ENCODE measurements at regions not wholly inside any gene's neighbourhood (a gene's known extent, or its start where the extent isn't known, plus 50 kb on each side); places are given as distances from the start of the nearest gene placed in this dataset.

DNA sequence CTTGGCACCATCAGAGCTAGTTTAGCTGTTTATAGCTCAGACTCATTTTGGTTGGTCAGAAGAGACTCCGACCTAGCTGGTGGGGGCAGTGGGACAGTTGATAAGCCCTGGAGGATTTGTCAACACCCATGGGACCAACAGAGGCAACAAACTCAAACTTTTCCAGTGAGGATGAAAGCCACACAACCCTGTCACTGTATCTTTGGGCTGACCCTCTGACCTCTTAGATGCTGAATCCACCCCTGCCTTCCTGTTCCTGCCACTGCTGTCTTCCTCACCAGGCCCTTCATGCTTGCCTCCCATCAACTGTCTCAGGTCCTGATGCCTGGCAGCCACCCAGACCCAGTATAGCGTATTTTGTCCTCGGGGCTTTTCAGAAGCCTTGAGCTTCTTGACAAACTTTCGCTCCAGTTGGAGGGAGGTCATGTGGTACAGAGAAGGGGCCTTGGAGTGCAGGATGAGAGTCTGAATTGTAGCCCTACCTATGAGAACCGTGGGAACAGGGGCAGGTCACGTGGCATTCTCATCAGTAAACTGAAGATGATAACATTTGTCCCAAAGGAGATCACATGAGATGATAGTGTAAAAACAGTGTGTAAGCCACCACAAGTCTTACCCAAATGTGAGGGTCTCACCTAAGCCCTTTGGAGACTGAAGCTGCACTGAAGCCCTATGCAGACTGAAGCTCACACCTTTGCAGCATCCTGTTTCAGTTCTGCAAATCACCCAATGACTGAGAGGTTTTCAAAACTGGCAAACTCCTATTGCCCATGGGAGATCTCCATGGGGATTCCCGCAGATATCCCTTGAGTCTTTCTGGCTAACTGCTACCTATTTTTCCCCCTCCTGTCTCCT is 72.0 kb upstream of the F13A1 start:
- no peak overlapping the region for H3K4me3 Mint-ChIP-seq
- no peaks in the 10 kb centered on the region for H3K36me3 Mint-ChIP-seq
- DNase-seq (ENCODE audit: low spot score): no peak
- CTCF ChIA-PET: no interaction called here
- ATAC-seq: no peak
- POLR2A ChIA-PET: no interaction called here
- H3K27ac Mint-ChIP-seq: no peak overlapping the region
- H3K4me1 Mint-ChIP-seq: peaks cover 4% of the 10 kb centered on the region; the same call in 1 of the 2 replicates
- TF ChIP-seq, protein P1, sequence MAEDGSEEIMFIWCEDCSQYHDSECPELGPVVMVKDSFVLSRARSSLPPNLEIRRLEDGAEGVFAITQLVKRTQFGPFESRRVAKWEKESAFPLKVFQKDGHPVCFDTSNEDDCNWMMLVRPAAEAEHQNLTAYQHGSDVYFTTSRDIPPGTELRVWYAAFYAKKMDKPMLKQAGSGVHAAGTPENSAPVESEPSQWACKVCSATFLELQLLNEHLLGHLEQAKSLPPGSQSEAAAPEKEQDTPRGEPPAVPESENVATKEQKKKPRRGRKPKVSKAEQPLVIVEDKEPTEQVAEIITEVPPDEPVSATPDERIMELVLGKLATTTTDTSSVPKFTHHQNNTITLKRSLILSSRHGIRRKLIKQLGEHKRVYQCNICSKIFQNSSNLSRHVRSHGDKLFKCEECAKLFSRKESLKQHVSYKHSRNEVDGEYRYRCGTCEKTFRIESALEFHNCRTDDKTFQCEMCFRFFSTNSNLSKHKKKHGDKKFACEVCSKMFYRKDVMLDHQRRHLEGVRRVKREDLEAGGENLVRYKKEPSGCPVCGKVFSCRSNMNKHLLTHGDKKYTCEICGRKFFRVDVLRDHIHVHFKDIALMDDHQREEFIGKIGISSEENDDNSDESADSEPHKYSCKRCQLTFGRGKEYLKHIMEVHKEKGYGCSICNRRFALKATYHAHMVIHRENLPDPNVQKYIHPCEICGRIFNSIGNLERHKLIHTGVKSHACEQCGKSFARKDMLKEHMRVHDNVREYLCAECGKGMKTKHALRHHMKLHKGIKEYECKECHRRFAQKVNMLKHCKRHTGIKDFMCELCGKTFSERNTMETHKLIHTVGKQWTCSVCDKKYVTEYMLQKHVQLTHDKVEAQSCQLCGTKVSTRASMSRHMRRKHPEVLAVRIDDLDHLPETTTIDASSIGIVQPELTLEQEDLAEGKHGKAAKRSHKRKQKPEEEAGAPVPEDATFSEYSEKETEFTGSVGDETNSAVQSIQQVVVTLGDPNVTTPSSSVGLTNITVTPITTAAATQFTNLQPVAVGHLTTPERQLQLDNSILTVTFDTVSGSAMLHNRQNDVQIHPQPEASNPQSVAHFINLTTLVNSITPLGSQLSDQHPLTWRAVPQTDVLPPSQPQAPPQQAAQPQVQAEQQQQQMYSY (CRISPR knock-in tag; IDR thresholded peaks at IDR 0.05): no peak
- no peak for TF ChIP-seq ZNF396 (CRISPR knock-in tag; IDR thresholded peaks at IDR 0.05; ENCODE audit: borderline replicate concordance)
- TF ChIP-seq, protein P2, sequence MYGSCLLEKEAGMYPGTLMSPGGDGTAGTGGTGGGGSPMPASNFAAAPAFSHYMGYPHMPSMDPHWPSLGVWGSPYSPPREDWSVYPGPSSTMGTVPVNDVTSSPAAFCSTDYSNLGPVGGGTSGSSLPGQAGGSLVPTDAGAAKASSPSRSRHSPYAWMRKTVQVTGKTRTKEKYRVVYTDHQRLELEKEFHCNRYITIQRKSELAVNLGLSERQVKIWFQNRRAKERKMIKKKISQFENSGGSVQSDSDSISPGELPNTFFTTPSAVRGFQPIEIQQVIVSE (CRISPR knock-in tag; IDR thresholded peaks at IDR 0.05; ENCODE audit: borderline replicate concordance): no peak
- TF ChIP-seq IRF2 (CRISPR knock-in tag; IDR thresholded peaks at IDR 0.05; ENCODE audit: borderline replicate concordance, low read depth): no peak
- TF ChIP-seq, protein P3, sequence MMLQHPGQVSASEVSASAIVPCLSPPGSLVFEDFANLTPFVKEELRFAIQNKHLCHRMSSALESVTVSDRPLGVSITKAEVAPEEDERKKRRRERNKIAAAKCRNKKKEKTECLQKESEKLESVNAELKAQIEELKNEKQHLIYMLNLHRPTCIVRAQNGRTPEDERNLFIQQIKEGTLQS (CRISPR knock-in tag; conservative IDR thresholded peaks at IDR 0.05): no peak
- TF ChIP-seq, protein P4, sequence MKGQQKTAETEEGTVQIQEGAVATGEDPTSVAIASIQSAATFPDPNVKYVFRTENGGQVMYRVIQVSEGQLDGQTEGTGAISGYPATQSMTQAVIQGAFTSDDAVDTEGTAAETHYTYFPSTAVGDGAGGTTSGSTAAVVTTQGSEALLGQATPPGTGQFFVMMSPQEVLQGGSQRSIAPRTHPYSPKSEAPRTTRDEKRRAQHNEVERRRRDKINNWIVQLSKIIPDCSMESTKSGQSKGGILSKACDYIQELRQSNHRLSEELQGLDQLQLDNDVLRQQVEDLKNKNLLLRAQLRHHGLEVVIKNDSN (CRISPR knock-in tag; IDR thresholded peaks at IDR 0.05): no peak
- TF ChIP-seq, protein P5, sequence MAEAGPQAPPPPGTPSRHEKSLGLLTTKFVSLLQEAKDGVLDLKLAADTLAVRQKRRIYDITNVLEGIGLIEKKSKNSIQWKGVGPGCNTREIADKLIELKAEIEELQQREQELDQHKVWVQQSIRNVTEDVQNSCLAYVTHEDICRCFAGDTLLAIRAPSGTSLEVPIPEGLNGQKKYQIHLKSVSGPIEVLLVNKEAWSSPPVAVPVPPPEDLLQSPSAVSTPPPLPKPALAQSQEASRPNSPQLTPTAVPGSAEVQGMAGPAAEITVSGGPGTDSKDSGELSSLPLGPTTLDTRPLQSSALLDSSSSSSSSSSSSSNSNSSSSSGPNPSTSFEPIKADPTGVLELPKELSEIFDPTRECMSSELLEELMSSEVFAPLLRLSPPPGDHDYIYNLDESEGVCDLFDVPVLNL (CRISPR knock-in tag; IDR thresholded peaks at IDR 0.05; ENCODE audit: borderline replicate concordance, low read depth): no peak
- no peak for TF ChIP-seq ELF4 (CRISPR knock-in tag; IDR thresholded peaks at IDR 0.05; ENCODE audit: low read depth)
- TF ChIP-seq CREB1 (CRISPR knock-in tag; IDR thresholded peaks at IDR 0.05): no peak
- H3K9me3 Mint-ChIP-seq: no peaks in the 10 kb centered on the region
- no peaks in the 10 kb centered on the region for H3K27me3 Mint-ChIP-seq (ENCODE audit: low read depth)

DNA sequence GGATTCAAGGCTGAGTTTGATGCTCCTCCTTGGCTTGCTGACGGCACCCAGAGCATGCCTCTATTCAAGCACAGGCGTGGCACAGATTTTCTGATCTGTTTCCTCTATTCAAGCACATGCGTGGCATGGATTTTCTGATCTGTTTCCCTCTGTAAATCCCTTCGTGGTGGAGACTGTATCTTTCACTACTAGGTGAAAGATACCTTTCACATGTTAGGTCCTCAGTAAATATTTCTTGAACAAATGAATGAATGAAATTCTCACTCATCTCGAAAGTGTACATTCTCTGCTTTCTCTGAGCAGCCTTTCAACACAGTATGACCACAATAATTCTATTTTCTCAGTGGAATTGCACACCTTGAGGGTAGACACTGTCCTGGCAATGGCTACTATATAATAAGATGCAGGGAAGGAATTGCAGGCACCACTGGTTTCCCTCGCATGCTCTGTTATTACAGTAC is 72.6 kb upstream of the F13A1 start:
- H3K27me3 Mint-ChIP-seq (ENCODE audit: low read depth): no peaks in the 10 kb centered on the region
- peaks cover 4% of the 10 kb centered on the region; the same call in 1 of the 2 replicates for H3K4me1 Mint-ChIP-seq
- DNase-seq (ENCODE audit: low spot score) (no peak), ATAC-seq (no peak)
- no peak overlapping the region for H3K27ac Mint-ChIP-seq
- CTCF ChIA-PET: no interaction called here
- no peaks in the 10 kb centered on the region for H3K9me3 Mint-ChIP-seq
- POLR2A ChIA-PET: no interaction called here
- H3K36me3 Mint-ChIP-seq: no peaks in the 10 kb centered on the region
- H3K4me3 Mint-ChIP-seq: no peak overlapping the region
- no peak for TF ChIP-seq GTF2I (CRISPR knock-in tag; conservative IDR thresholded peaks at IDR 0.05)
- TF ChIP-seq ETV6 (CRISPR knock-in tag; IDR thresholded peaks at IDR 0.05): no peak
- TF ChIP-seq MYBL2 (CRISPR knock-in tag; IDR thresholded peaks at IDR 0.05): no peak
- TF ChIP-seq, protein P6, sequence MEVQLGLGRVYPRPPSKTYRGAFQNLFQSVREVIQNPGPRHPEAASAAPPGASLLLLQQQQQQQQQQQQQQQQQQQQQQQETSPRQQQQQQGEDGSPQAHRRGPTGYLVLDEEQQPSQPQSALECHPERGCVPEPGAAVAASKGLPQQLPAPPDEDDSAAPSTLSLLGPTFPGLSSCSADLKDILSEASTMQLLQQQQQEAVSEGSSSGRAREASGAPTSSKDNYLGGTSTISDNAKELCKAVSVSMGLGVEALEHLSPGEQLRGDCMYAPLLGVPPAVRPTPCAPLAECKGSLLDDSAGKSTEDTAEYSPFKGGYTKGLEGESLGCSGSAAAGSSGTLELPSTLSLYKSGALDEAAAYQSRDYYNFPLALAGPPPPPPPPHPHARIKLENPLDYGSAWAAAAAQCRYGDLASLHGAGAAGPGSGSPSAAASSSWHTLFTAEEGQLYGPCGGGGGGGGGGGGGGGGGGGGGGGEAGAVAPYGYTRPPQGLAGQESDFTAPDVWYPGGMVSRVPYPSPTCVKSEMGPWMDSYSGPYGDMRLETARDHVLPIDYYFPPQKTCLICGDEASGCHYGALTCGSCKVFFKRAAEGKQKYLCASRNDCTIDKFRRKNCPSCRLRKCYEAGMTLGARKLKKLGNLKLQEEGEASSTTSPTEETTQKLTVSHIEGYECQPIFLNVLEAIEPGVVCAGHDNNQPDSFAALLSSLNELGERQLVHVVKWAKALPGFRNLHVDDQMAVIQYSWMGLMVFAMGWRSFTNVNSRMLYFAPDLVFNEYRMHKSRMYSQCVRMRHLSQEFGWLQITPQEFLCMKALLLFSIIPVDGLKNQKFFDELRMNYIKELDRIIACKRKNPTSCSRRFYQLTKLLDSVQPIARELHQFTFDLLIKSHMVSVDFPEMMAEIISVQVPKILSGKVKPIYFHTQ (CRISPR knock-in tag; IDR thresholded peaks at IDR 0.05): no peak
- no peak for TF ChIP-seq PRRX2 (CRISPR knock-in tag; IDR thresholded peaks at IDR 0.05)
- TF ChIP-seq NR3C1 (CRISPR knock-in tag; conservative IDR thresholded peaks at IDR 0.05; ENCODE audit: low read depth): no peak
- TF ChIP-seq, protein P7, sequence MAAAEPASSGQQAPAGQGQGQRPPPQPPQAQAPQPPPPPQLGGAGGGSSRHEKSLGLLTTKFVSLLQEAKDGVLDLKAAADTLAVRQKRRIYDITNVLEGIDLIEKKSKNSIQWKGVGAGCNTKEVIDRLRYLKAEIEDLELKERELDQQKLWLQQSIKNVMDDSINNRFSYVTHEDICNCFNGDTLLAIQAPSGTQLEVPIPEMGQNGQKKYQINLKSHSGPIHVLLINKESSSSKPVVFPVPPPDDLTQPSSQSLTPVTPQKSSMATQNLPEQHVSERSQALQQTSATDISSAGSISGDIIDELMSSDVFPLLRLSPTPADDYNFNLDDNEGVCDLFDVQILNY (CRISPR knock-in tag; IDR thresholded peaks at IDR 0.05): no peak
- no peak for TF ChIP-seq EMX1 (CRISPR knock-in tag; IDR thresholded peaks at IDR 0.05)
- TF ChIP-seq, protein P8, sequence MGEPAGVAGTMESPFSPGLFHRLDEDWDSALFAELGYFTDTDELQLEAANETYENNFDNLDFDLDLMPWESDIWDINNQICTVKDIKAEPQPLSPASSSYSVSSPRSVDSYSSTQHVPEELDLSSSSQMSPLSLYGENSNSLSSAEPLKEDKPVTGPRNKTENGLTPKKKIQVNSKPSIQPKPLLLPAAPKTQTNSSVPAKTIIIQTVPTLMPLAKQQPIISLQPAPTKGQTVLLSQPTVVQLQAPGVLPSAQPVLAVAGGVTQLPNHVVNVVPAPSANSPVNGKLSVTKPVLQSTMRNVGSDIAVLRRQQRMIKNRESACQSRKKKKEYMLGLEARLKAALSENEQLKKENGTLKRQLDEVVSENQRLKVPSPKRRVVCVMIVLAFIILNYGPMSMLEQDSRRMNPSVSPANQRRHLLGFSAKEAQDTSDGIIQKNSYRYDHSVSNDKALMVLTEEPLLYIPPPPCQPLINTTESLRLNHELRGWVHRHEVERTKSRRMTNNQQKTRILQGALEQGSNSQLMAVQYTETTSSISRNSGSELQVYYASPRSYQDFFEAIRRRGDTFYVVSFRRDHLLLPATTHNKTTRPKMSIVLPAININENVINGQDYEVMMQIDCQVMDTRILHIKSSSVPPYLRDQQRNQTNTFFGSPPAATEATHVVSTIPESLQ (CRISPR knock-in tag; IDR thresholded peaks at IDR 0.05): no peak
- TF ChIP-seq FOXP1 (CRISPR knock-in tag; IDR thresholded peaks at IDR 0.05; ENCODE audit: borderline replicate concordance): no peak
- TF ChIP-seq CBFB (CRISPR knock-in tag; IDR thresholded peaks at IDR 0.05; ENCODE audit: low read depth): no peak
- TF ChIP-seq NR2C2 (CRISPR knock-in tag; IDR thresholded peaks at IDR 0.05): no peak
- no peak for TF ChIP-seq ZNF416 (CRISPR knock-in tag; IDR thresholded peaks at IDR 0.05)
